Neural crest cell (in vitro differentiated cells): ENCODE measurements at regions not wholly inside any gene's neighbourhood (a gene's known extent, or its start where the extent isn't known, plus 50 kb on each side); places are given as distances from the start of the nearest gene placed in this dataset.

Experiments
- DNase-seq: peaks from one replicate; pipeline ENCODE4 v3.0.0; 2021; ENCODE audit warnings: low read depth, mixed read lengths, low spot score
- H3K27ac Mint-ChIP-seq: one replicate; pipeline ENCODE4 v1.8.0; 2021; ENCODE audit warnings: mild to moderate bottlenecking, mixed read lengths; ENCODE audit not compliant: unreplicated experiment
- H3K27me3 Mint-ChIP-seq: 2 replicates; pipeline ENCODE4 v1.8.0; 2021; ENCODE audit warnings: low read depth, mild to moderate bottlenecking, mixed read lengths
- H3K36me3 Mint-ChIP-seq: 2 replicates; pipeline ENCODE4 v1.8.0; 2021; ENCODE audit warnings: low read depth, mild to moderate bottlenecking, mixed read lengths
- H3K4me1 Mint-ChIP-seq: 2 replicates; pipeline ENCODE4 v1.8.0; 2021; ENCODE audit warnings: mixed read lengths
- H3K4me3 Mint-ChIP-seq: one replicate; pipeline ENCODE4 v1.8.0; 2021; ENCODE audit warnings: mild to moderate bottlenecking, mixed read lengths
- H3K9me3 Mint-ChIP-seq: 2 replicates; pipeline ENCODE4 v1.8.0; 2021; ENCODE audit warnings: mixed read lengths
- TF ChIP-seq, protein P1 (sequence below): fragments of 200-600 bp; sonication (generic); conservative IDR thresholded peaks from 2 replicates; pipeline ENCODE4 v1.5.0; 2021; ENCODE audit warnings: antibody characterized with exemption, mild to moderate bottlenecking

DNA sequence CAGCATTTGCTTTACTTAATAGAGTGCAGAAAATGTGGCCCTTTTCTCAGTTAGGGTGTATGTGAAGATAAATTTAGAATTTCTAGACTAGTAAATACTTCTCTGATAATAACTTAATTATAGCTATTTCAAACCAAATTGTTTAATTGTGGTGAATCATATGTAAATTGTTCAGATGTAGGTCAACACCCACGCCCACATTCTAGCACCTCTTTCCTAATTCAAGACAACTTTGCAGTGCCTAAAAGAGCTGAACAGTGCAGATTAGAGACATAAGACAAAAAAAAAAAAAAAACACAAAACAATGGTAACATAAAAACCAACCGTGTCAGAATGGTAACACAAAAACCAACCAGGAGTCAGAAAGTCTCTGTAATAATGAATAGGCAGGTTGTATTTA, 758.3 kb downstream of the USP25 start:
- TF ChIP-seq, protein P1, sequence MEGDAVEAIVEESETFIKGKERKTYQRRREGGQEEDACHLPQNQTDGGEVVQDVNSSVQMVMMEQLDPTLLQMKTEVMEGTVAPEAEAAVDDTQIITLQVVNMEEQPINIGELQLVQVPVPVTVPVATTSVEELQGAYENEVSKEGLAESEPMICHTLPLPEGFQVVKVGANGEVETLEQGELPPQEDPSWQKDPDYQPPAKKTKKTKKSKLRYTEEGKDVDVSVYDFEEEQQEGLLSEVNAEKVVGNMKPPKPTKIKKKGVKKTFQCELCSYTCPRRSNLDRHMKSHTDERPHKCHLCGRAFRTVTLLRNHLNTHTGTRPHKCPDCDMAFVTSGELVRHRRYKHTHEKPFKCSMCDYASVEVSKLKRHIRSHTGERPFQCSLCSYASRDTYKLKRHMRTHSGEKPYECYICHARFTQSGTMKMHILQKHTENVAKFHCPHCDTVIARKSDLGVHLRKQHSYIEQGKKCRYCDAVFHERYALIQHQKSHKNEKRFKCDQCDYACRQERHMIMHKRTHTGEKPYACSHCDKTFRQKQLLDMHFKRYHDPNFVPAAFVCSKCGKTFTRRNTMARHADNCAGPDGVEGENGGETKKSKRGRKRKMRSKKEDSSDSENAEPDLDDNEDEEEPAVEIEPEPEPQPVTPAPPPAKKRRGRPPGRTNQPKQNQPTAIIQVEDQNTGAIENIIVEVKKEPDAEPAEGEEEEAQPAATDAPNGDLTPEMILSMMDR: no peak
- Mint-ChIP-seq H3K4me3 (no peak overlapping the region), H3K27me3 (no peaks in the 10 kb centered on the region), H3K4me1 (no peaks in the 10 kb centered on the region), H3K27ac (no peak overlapping the region), H3K9me3 (peaks cover 3% of the 10 kb centered on the region), H3K36me3 (peaks cover 5% of the 10 kb centered on the region)
- DNase-seq: no peak

- Mint-ChIP-seq H3K4me3 (no peak overlapping the region), H3K36me3 (no peaks in the 10 kb centered on the region)
Measured at GRCh38 chr21:16492356-16492755, 762.6 kb downstream of the USP25 start.

GRCh38 chr21:16492892-16493291, 763.1 kb downstream of the USP25 start:
- H3K4me1 Mint-ChIP-seq: no peaks in the 10 kb centered on the region
- TF ChIP-seq, protein P1: no peak
- H3K36me3 Mint-ChIP-seq: peaks cover under 1% of the 10 kb centered on the region
- DNase-seq: no peak
- H3K4me3 Mint-ChIP-seq: no peak overlapping the region
- H3K9me3 Mint-ChIP-seq: peaks cover under 1% of the 10 kb centered on the region
- H3K27me3 Mint-ChIP-seq: no peaks in the 10 kb centered on the region
- no peak overlapping the region for H3K27ac Mint-ChIP-seq

More at GRCh38 chr21:16492356-16492755, 762.6 kb downstream of the USP25 start:
- no peak for DNase-seq
- Mint-ChIP-seq H3K27me3 (no peaks in the 10 kb centered on the region), H3K27ac (no peak overlapping the region), H3K4me1 (no peaks in the 10 kb centered on the region), H3K9me3 (no peaks in the 10 kb centered on the region)
- TF ChIP-seq, protein P1: no peak

- no peak for DNase-seq
- H3K36me3 Mint-ChIP-seq: peaks cover 4% of the 10 kb centered on the region
- TF ChIP-seq, protein P1: no peak
- peaks cover 3% of the 10 kb centered on the region for H3K9me3 Mint-ChIP-seq
- peaks cover 6% of the 10 kb centered on the region for H3K4me1 Mint-ChIP-seq
- no peaks in the 10 kb centered on the region for H3K27me3 Mint-ChIP-seq
- no peak overlapping the region for H3K4me3 Mint-ChIP-seq
- H3K27ac Mint-ChIP-seq: no peak overlapping the region
Measured at GRCh38 chr21:16496609-16497008, 766.8 kb downstream of the USP25 start.

DNA sequence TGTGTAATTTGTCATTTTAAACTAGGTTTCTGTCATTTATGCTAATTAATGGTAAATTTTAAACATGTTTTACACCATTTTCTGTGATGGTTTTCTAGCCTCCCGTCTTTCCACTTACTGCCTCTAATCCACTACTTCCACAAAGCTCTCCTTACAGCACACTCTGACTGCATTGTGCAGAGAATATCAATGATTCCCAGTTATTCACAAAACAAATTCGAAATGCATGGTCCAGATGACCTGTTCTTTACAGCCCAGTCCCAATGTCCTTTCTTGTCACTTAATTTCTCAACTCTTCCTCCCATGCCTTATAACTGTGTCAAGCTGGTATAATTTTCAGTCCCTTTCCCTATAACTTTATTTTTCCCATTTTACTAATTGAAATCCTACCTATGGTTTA, 770.5 kb downstream of the USP25 start:
- Mint-ChIP-seq H3K27me3 (no peaks in the 10 kb centered on the region), H3K4me3 (no peak overlapping the region), H3K9me3 (peaks cover 3% of the 10 kb centered on the region), H3K4me1 (peaks cover 6% of the 10 kb centered on the region), H3K27ac (no peak overlapping the region), H3K36me3 (peaks cover 4% of the 10 kb centered on the region)
- TF ChIP-seq, protein P1: no peak
- no peak for DNase-seq

GRCh38 chr21:16502273-16502672, 772.5 kb downstream of the USP25 start:
- Mint-ChIP-seq H3K9me3 (peaks cover 3% of the 10 kb centered on the region), H3K27me3 (no peaks in the 10 kb centered on the region), H3K4me3 (no peak overlapping the region), H3K4me1 (peaks cover 6% of the 10 kb centered on the region), H3K27ac (no peak overlapping the region), H3K36me3 (peaks cover 4% of the 10 kb centered on the region)
- TF ChIP-seq, protein P1: no peak
- DNase-seq: no peak
